H9 (cell line): ENCODE measurements at regions not wholly inside any gene's neighbourhood (a gene's known extent, or its start where the extent isn't known, plus 50 kb on each side); places are given as distances from the start of the nearest gene placed in this dataset.

Experiments
- DNase-seq: peaks from one replicate; pipeline ENCODE4 v3.0.0-alpha.2; 2017
- H2AFZ ChIP-seq: one replicate; pipeline ENCODE4 v1.6.1; 2013; ENCODE audit warnings: mild to moderate bottlenecking, low read length, control low read depth, moderate library complexity
- H2AK5ac ChIP-seq: 2 replicates; pipeline ENCODE4 v1.6.1; 2013; ENCODE audit warnings: low read length, control low read depth, mixed read lengths; ENCODE audit not compliant: insufficient read length
- H2BK120ac ChIP-seq: one replicate; pipeline ENCODE4 v1.6.1; 2013; ENCODE audit warnings: low read depth, mild to moderate bottlenecking, low read length, control low read depth, inconsistent platforms; ENCODE audit not compliant: poor library complexity, severe bottlenecking
- H2BK12ac ChIP-seq: 2 replicates; pipeline ENCODE4 v1.6.1; 2013; ENCODE audit warnings: low read length, control low read depth, mixed read lengths, low read depth; ENCODE audit not compliant: insufficient read length
- H2BK15ac ChIP-seq: 2 replicates; pipeline ENCODE4 v1.6.1; 2013; ENCODE audit warnings: low read depth, low read length, control low read depth
- H2BK20ac ChIP-seq: one replicate; pipeline ENCODE4 v1.6.1; 2013; ENCODE audit warnings: low read depth, mild to moderate bottlenecking, low read length, control low read depth, inconsistent platforms; ENCODE audit not compliant: poor library complexity, severe bottlenecking
- H2BK5ac ChIP-seq: 2 replicates; pipeline ENCODE4 v1.6.1; 2013; ENCODE audit warnings: low read length, control low read depth, mixed read lengths; ENCODE audit not compliant: insufficient read length
- H3K14ac ChIP-seq: 2 replicates; pipeline ENCODE4 v1.6.1; 2013; ENCODE audit warnings: low read length, control low read depth; ENCODE audit not compliant: insufficient read depth
- H3K18ac ChIP-seq: 2 replicates; pipeline ENCODE4 v1.6.1; 2013; ENCODE audit warnings: low read depth, mild to moderate bottlenecking, mixed read lengths, low read length, control low read depth; ENCODE audit not compliant: insufficient read length
- H3K23ac ChIP-seq: 2 replicates; pipeline ENCODE4 v1.6.1; 2013; ENCODE audit warnings: low read length, control low read depth, mixed read lengths, low read depth; ENCODE audit not compliant: insufficient read length
- H3K23me2 ChIP-seq: 2 replicates; pipeline ENCODE4 v1.6.1; 2013; ENCODE audit warnings: low read depth, mild to moderate bottlenecking, mixed read lengths, low read length, control low read depth; ENCODE audit not compliant: insufficient read length, poor library complexity, severe bottlenecking
- H3K27ac ChIP-seq: 2 replicates; pipeline ENCODE4 v1.5.1; 2013; ENCODE audit warnings: low read length, control low read depth, mixed read lengths, low read depth; ENCODE audit not compliant: insufficient read length
- H3K27me3 ChIP-seq: 2 replicates; pipeline ENCODE4 v1.6.1; 2013; ENCODE audit warnings: low read length, control low read depth, inconsistent platforms; ENCODE audit not compliant: insufficient read depth
- H3K4ac ChIP-seq: 2 replicates; pipeline ENCODE4 v1.6.1; 2013; ENCODE audit warnings: low read depth, mild to moderate bottlenecking, control low read depth, inconsistent platforms, low read length, moderate library complexity
- H3K4me1 ChIP-seq: 2 replicates; pipeline ENCODE4 v1.6.1; 2013; ENCODE audit warnings: low read length, control low read depth, inconsistent platforms; ENCODE audit not compliant: insufficient read depth
- H3K4me2 ChIP-seq: 2 replicates; pipeline ENCODE4 v1.6.1; 2013; ENCODE audit warnings: low read length, control low read depth, mixed read lengths; ENCODE audit not compliant: insufficient read length, insufficient read depth
- H3K56ac ChIP-seq: 2 replicates; pipeline ENCODE4 v1.6.1; 2013; ENCODE audit warnings: low read depth, mild to moderate bottlenecking, mixed read lengths, low read length, control low read depth; ENCODE audit not compliant: insufficient read length
- H3K79me1 ChIP-seq: 2 replicates; pipeline ENCODE4 v1.6.1; 2013; ENCODE audit warnings: low read depth, mild to moderate bottlenecking, moderate library complexity, low read length, control low read depth, inconsistent platforms; ENCODE audit not compliant: insufficient read depth, poor library complexity, severe bottlenecking
- H3K79me2 ChIP-seq: 2 replicates; pipeline ENCODE4 v1.6.1; 2013; ENCODE audit warnings: low read length, control low read depth, inconsistent platforms; ENCODE audit not compliant: insufficient read depth
- H3K9ac ChIP-seq: 2 replicates; pipeline ENCODE4 v1.6.1; 2013; ENCODE audit warnings: low read length, control low read depth, mixed read lengths; ENCODE audit not compliant: insufficient read length; ENCODE audit errors: extremely low read depth
- H3K9me3 ChIP-seq: one replicate; pipeline ENCODE4 v1.6.1; 2013; ENCODE audit warnings: low read depth, low read length, inconsistent platforms; ENCODE audit not compliant: control insufficient read depth
- H3T11ph ChIP-seq: one replicate; pipeline ENCODE4 v1.6.1; 2013; ENCODE audit warnings: mild to moderate bottlenecking, low read length, control low read depth, inconsistent platforms
- H4K20me1 ChIP-seq: one replicate; pipeline ENCODE4 v1.6.1; 2013; ENCODE audit not compliant: control insufficient read depth, insufficient read length, insufficient read depth
- H4K5ac ChIP-seq: 2 replicates; pipeline ENCODE4 v1.6.1; 2013; ENCODE audit warnings: low read depth, mild to moderate bottlenecking, mixed read lengths, low read length, control low read depth; ENCODE audit not compliant: insufficient read length
- H4K8ac ChIP-seq: replicated peaks from 2 replicates; pipeline ENCODE4 v1.6.1; 2013; ENCODE audit warnings: low read length, control low read depth, mixed read lengths, low read depth; ENCODE audit not compliant: insufficient read length
- H4K91ac ChIP-seq: 2 replicates; pipeline ENCODE4 v1.6.1; 2013; ENCODE audit warnings: low read depth, mild to moderate bottlenecking, moderate library complexity, mixed read lengths, low read length, control low read depth; ENCODE audit not compliant: insufficient read length
- H3K27ac Mint-ChIP-seq, 3 experiments: 2 replicates in 2 of 3; 3 replicates in 1 of 3; pipeline ENCODE4 v1.8.0; 2020 to 2021; ENCODE audit warnings: mixed read lengths in 3 of 3, mild to moderate bottlenecking in 1 of 3, moderate library complexity in 1 of 3
- H3K27me3 Mint-ChIP-seq: 2 replicates; pipeline ENCODE4 v1.8.0; 2021; ENCODE audit warnings: low read depth, mild to moderate bottlenecking, moderate library complexity, mixed read lengths
- H3K36me3 Mint-ChIP-seq, 3 experiments: 2 replicates in 2 of 3; 3 replicates in 1 of 3; pipeline ENCODE4 v1.8.0; 2020 to 2021; ENCODE audit warnings: low read depth in 3 of 3, mixed read lengths in 3 of 3; ENCODE audit not compliant: insufficient read depth in 1 of 3
- H3K4me1 Mint-ChIP-seq, 2 experiments: 2 replicates each; pipeline ENCODE4 v1.8.0; 2020; ENCODE audit warnings: mixed read lengths in 2 of 2
- H3K4me3 Mint-ChIP-seq, 2 experiments: 2 replicates in 1 of 2; 3 replicates in 1 of 2; pipeline ENCODE4 v1.8.0; 2020 to 2021; ENCODE audit warnings: mild to moderate bottlenecking in 2 of 2, mixed read lengths in 2 of 2, moderate library complexity in 1 of 2
- H3K9me3 Mint-ChIP-seq, 2 experiments: 2 replicates in 1 of 2; 3 replicates in 1 of 2; pipeline ENCODE4 v1.8.0; 2020; ENCODE audit warnings: mild to moderate bottlenecking in 2 of 2, mixed read lengths in 2 of 2, moderate library complexity in 1 of 2
- WGBS: extraction: QIAGEN DNeasy Blood & Tissue Kit; methylation state at CpG from one replicate; pipeline ENCODE4 v1.1.7; 2013; ENCODE audit warnings: missing lambda C conversion rate, low lambda C conversion rate, mixed read lengths; ENCODE audit not compliant: insufficient read length; ENCODE audit errors: extremely low coverage; 5-methylcytosine and 5-hydroxymethylcytosine counted together
- TF ChIP-seq, protein P1 (sequence below): fragments of 200-600 bp; sonication (generic); conservative IDR thresholded peaks from 3 replicates; pipeline ENCODE4 v1.8.0; 2021; ENCODE audit warnings: antibody characterized with exemption, mild to moderate bottlenecking

DNA sequence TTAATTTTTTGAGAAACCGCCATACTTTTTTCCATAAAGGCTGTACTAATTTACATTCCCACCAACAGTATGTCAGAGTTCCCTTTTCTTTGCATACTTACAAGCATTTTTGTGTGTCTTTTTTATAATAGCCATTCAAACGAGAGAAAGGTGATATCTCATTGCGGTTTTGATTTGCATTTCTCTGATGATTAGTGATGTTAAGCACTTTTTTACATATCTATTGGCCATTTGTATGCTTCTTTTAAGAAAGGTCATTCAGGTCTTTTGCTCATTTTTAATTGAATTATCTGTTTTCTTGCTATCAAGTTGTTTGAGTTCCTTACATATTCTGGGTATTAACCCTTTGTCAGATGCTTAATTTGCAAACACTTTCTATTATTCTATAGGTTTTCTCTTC is 176.1 kb upstream of the UFL1 start:
- H3K4ac ChIP-seq: no peak overlapping the region
- no peak overlapping the region for H3K9ac ChIP-seq
- no peaks in the 10 kb centered on the region for H3K23me2 ChIP-seq
- H2BK12ac ChIP-seq: no peak overlapping the region
- H3K36me3 Mint-ChIP-seq: peaks cover 7 to 26% (median 10%) of the 10 kb centered on the region in 3 experiments
- no peak overlapping the region for H3K23ac ChIP-seq
- no peaks in the 10 kb centered on the region for H3K9me3 ChIP-seq
- TF ChIP-seq, protein P1, sequence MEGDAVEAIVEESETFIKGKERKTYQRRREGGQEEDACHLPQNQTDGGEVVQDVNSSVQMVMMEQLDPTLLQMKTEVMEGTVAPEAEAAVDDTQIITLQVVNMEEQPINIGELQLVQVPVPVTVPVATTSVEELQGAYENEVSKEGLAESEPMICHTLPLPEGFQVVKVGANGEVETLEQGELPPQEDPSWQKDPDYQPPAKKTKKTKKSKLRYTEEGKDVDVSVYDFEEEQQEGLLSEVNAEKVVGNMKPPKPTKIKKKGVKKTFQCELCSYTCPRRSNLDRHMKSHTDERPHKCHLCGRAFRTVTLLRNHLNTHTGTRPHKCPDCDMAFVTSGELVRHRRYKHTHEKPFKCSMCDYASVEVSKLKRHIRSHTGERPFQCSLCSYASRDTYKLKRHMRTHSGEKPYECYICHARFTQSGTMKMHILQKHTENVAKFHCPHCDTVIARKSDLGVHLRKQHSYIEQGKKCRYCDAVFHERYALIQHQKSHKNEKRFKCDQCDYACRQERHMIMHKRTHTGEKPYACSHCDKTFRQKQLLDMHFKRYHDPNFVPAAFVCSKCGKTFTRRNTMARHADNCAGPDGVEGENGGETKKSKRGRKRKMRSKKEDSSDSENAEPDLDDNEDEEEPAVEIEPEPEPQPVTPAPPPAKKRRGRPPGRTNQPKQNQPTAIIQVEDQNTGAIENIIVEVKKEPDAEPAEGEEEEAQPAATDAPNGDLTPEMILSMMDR: no peak
- H2BK20ac ChIP-seq: no peak overlapping the region
- no peak overlapping the region for H4K8ac ChIP-seq
- H2BK15ac ChIP-seq: no peak overlapping the region
- no peak overlapping the region for H3K27ac ChIP-seq
- H4K5ac ChIP-seq: no peak overlapping the region
- H3K56ac ChIP-seq: no peak overlapping the region
- no peak overlapping the region for H3K4me3 Mint-ChIP-seq
- no peak overlapping the region for H3K14ac ChIP-seq
- no peak overlapping the region for H2AK5ac ChIP-seq
- no peaks in the 10 kb centered on the region for H3K4me1 ChIP-seq
- no peak overlapping the region for H2AFZ ChIP-seq
- H3K79me1 ChIP-seq: no peaks in the 10 kb centered on the region
- no CpG with 5 or more reads among the region's 3 CpGs for WGBS
- H3K79me2 ChIP-seq: no peaks in the 10 kb centered on the region
- H3K4me2 ChIP-seq: no peak overlapping the region
- H4K20me1 ChIP-seq: no peaks in the 10 kb centered on the region
- no peak overlapping the region for H3K18ac ChIP-seq
- H3K27ac Mint-ChIP-seq: no peak overlapping the region
- no peak overlapping the region for H2BK5ac ChIP-seq
- H4K91ac ChIP-seq: no peak overlapping the region
- DNase-seq: no peak
- H3T11ph ChIP-seq: no peak overlapping the region
- peaks cover 14 to 16% of the 10 kb centered on the region in 2 experiments for H3K9me3 Mint-ChIP-seq
- H2BK120ac ChIP-seq: no peak overlapping the region
- H3K27me3 Mint-ChIP-seq: no peaks in the 10 kb centered on the region
- no peaks in the 10 kb centered on the region for H3K27me3 ChIP-seq
- H3K4me1 Mint-ChIP-seq: peaks cover 11 to 14% of the 10 kb centered on the region in 2 experiments
